ENCODE measurements at regions not wholly inside any gene's neighbourhood (a gene's known extent, or its start where the extent isn't known, plus 50 kb on each side); places are given as distances from the start of the nearest gene placed in this dataset.

- TF ChIP-seq CTCF (IDR thresholded peaks at IDR 0.05; ENCODE audit: low read depth, low read length) (no peak), EZH2phosphoT487 (IDR thresholded peaks at IDR 0.05; ENCODE audit: low read depth) (no peak)
Observed at GRCh38 chr7:42687211-42688055, 224.4 kb downstream of the C7orf25 start.
